H9 (cell line): ENCODE measurements at regions not wholly inside any gene's neighbourhood (a gene's known extent, or its start where the extent isn't known, plus 50 kb on each side); places are given as distances from the start of the nearest gene placed in this dataset.

Experiments used
- DNase-seq: peaks from one replicate; pipeline ENCODE4 v3.0.0-alpha.2; 2017
- H2AFZ ChIP-seq: one replicate; pipeline ENCODE4 v1.6.1; 2013; ENCODE audit warnings: mild to moderate bottlenecking, low read length, control low read depth, moderate library complexity
- H2AK5ac ChIP-seq: 2 replicates; pipeline ENCODE4 v1.6.1; 2013; ENCODE audit warnings: low read length, control low read depth, mixed read lengths; ENCODE audit not compliant: insufficient read length
- H2BK120ac ChIP-seq: one replicate; pipeline ENCODE4 v1.6.1; 2013; ENCODE audit warnings: low read depth, mild to moderate bottlenecking, low read length, control low read depth, inconsistent platforms; ENCODE audit not compliant: poor library complexity, severe bottlenecking
- H2BK12ac ChIP-seq: 2 replicates; pipeline ENCODE4 v1.6.1; 2013; ENCODE audit warnings: low read length, control low read depth, mixed read lengths, low read depth; ENCODE audit not compliant: insufficient read length
- H2BK15ac ChIP-seq: 2 replicates; pipeline ENCODE4 v1.6.1; 2013; ENCODE audit warnings: low read depth, low read length, control low read depth
- H2BK20ac ChIP-seq: one replicate; pipeline ENCODE4 v1.6.1; 2013; ENCODE audit warnings: low read depth, mild to moderate bottlenecking, low read length, control low read depth, inconsistent platforms; ENCODE audit not compliant: poor library complexity, severe bottlenecking
- H2BK5ac ChIP-seq: 2 replicates; pipeline ENCODE4 v1.6.1; 2013; ENCODE audit warnings: low read length, control low read depth, mixed read lengths; ENCODE audit not compliant: insufficient read length
- H3K14ac ChIP-seq: 2 replicates; pipeline ENCODE4 v1.6.1; 2013; ENCODE audit warnings: low read length, control low read depth; ENCODE audit not compliant: insufficient read depth
- H3K18ac ChIP-seq: 2 replicates; pipeline ENCODE4 v1.6.1; 2013; ENCODE audit warnings: low read depth, mild to moderate bottlenecking, mixed read lengths, low read length, control low read depth; ENCODE audit not compliant: insufficient read length
- H3K23ac ChIP-seq: 2 replicates; pipeline ENCODE4 v1.6.1; 2013; ENCODE audit warnings: low read length, control low read depth, mixed read lengths, low read depth; ENCODE audit not compliant: insufficient read length
- H3K23me2 ChIP-seq: 2 replicates; pipeline ENCODE4 v1.6.1; 2013; ENCODE audit warnings: low read depth, mild to moderate bottlenecking, mixed read lengths, low read length, control low read depth; ENCODE audit not compliant: insufficient read length, poor library complexity, severe bottlenecking
- H3K27ac ChIP-seq: 2 replicates; pipeline ENCODE4 v1.5.1; 2013; ENCODE audit warnings: low read length, control low read depth, mixed read lengths, low read depth; ENCODE audit not compliant: insufficient read length
- H3K27me3 ChIP-seq: 2 replicates; pipeline ENCODE4 v1.6.1; 2013; ENCODE audit warnings: low read length, control low read depth, inconsistent platforms; ENCODE audit not compliant: insufficient read depth
- H3K4ac ChIP-seq: 2 replicates; pipeline ENCODE4 v1.6.1; 2013; ENCODE audit warnings: low read depth, mild to moderate bottlenecking, control low read depth, inconsistent platforms, low read length, moderate library complexity
- H3K4me1 ChIP-seq: 2 replicates; pipeline ENCODE4 v1.6.1; 2013; ENCODE audit warnings: low read length, control low read depth, inconsistent platforms; ENCODE audit not compliant: insufficient read depth
- H3K4me2 ChIP-seq: 2 replicates; pipeline ENCODE4 v1.6.1; 2013; ENCODE audit warnings: low read length, control low read depth, mixed read lengths; ENCODE audit not compliant: insufficient read length, insufficient read depth
- H3K56ac ChIP-seq: 2 replicates; pipeline ENCODE4 v1.6.1; 2013; ENCODE audit warnings: low read depth, mild to moderate bottlenecking, mixed read lengths, low read length, control low read depth; ENCODE audit not compliant: insufficient read length
- H3K79me1 ChIP-seq: 2 replicates; pipeline ENCODE4 v1.6.1; 2013; ENCODE audit warnings: low read depth, mild to moderate bottlenecking, moderate library complexity, low read length, control low read depth, inconsistent platforms; ENCODE audit not compliant: insufficient read depth, poor library complexity, severe bottlenecking
- H3K79me2 ChIP-seq: 2 replicates; pipeline ENCODE4 v1.6.1; 2013; ENCODE audit warnings: low read length, control low read depth, inconsistent platforms; ENCODE audit not compliant: insufficient read depth
- H3K9ac ChIP-seq: 2 replicates; pipeline ENCODE4 v1.6.1; 2013; ENCODE audit warnings: low read length, control low read depth, mixed read lengths; ENCODE audit not compliant: insufficient read length; ENCODE audit errors: extremely low read depth
- H3K9me3 ChIP-seq: one replicate; pipeline ENCODE4 v1.6.1; 2013; ENCODE audit warnings: low read depth, low read length, inconsistent platforms; ENCODE audit not compliant: control insufficient read depth
- H3T11ph ChIP-seq: one replicate; pipeline ENCODE4 v1.6.1; 2013; ENCODE audit warnings: mild to moderate bottlenecking, low read length, control low read depth, inconsistent platforms
- H4K20me1 ChIP-seq: one replicate; pipeline ENCODE4 v1.6.1; 2013; ENCODE audit not compliant: control insufficient read depth, insufficient read length, insufficient read depth
- H4K5ac ChIP-seq: 2 replicates; pipeline ENCODE4 v1.6.1; 2013; ENCODE audit warnings: low read depth, mild to moderate bottlenecking, mixed read lengths, low read length, control low read depth; ENCODE audit not compliant: insufficient read length
- H4K8ac ChIP-seq: replicated peaks from 2 replicates; pipeline ENCODE4 v1.6.1; 2013; ENCODE audit warnings: low read length, control low read depth, mixed read lengths, low read depth; ENCODE audit not compliant: insufficient read length
- H4K91ac ChIP-seq: 2 replicates; pipeline ENCODE4 v1.6.1; 2013; ENCODE audit warnings: low read depth, mild to moderate bottlenecking, moderate library complexity, mixed read lengths, low read length, control low read depth; ENCODE audit not compliant: insufficient read length
- H3K27ac Mint-ChIP-seq, 3 experiments: 2 replicates in 2 of 3; 3 replicates in 1 of 3; pipeline ENCODE4 v1.8.0; 2020 to 2021; ENCODE audit warnings: mixed read lengths in 3 of 3, mild to moderate bottlenecking in 1 of 3, moderate library complexity in 1 of 3
- H3K27me3 Mint-ChIP-seq: 2 replicates; pipeline ENCODE4 v1.8.0; 2021; ENCODE audit warnings: low read depth, mild to moderate bottlenecking, moderate library complexity, mixed read lengths
- H3K36me3 Mint-ChIP-seq, 3 experiments: 2 replicates in 2 of 3; 3 replicates in 1 of 3; pipeline ENCODE4 v1.8.0; 2020 to 2021; ENCODE audit warnings: low read depth in 3 of 3, mixed read lengths in 3 of 3; ENCODE audit not compliant: insufficient read depth in 1 of 3
- H3K4me1 Mint-ChIP-seq, 2 experiments: 2 replicates each; pipeline ENCODE4 v1.8.0; 2020; ENCODE audit warnings: mixed read lengths in 2 of 2
- H3K4me3 Mint-ChIP-seq, 2 experiments: 2 replicates in 1 of 2; 3 replicates in 1 of 2; pipeline ENCODE4 v1.8.0; 2020 to 2021; ENCODE audit warnings: mild to moderate bottlenecking in 2 of 2, mixed read lengths in 2 of 2, moderate library complexity in 1 of 2
- H3K9me3 Mint-ChIP-seq, 2 experiments: 2 replicates in 1 of 2; 3 replicates in 1 of 2; pipeline ENCODE4 v1.8.0; 2020; ENCODE audit warnings: mild to moderate bottlenecking in 2 of 2, mixed read lengths in 2 of 2, moderate library complexity in 1 of 2
- CTCF ChIP-seq: fragments of 200-600 bp; sonication (generic); conservative IDR thresholded peaks from 3 replicates; pipeline ENCODE4 v1.8.0; 2021; ENCODE audit warnings: antibody characterized with exemption, mild to moderate bottlenecking
- WGBS: extraction: QIAGEN DNeasy Blood & Tissue Kit; methylation state at CpG from one replicate; pipeline ENCODE4 v1.1.7; 2013; ENCODE audit warnings: missing lambda C conversion rate, low lambda C conversion rate, mixed read lengths; ENCODE audit not compliant: insufficient read length; ENCODE audit errors: extremely low coverage; 5-methylcytosine and 5-hydroxymethylcytosine counted together

- Histone ChIP-seq H2BK12ac (no peak overlapping the region), H3K9ac (no peak overlapping the region), H3K23me2 (no peaks in the 10 kb centered on the region), H2BK20ac (no peak overlapping the region), H3K4ac (no peak overlapping the region), H3K79me2 (no peaks in the 10 kb centered on the region), H2BK5ac (no peak overlapping the region), H2BK15ac (no peak overlapping the region), H4K5ac (no peak overlapping the region), H3K4me2 (no peak overlapping the region), H3K56ac (no peak overlapping the region), H3T11ph (no peak overlapping the region), H2AK5ac (no peak overlapping the region), H3K9me3 (no peaks in the 10 kb centered on the region), H4K20me1 (no peaks in the 10 kb centered on the region), H3K4me1 (no peaks in the 10 kb centered on the region), H3K27me3 (no peaks in the 10 kb centered on the region), H3K23ac (no peak overlapping the region), H3K27ac (no peak overlapping the region), H3K18ac (no peak overlapping the region), H3K79me1 (no peaks in the 10 kb centered on the region), H2BK120ac (no peak overlapping the region), H4K91ac (no peak overlapping the region), H2AFZ (no peak overlapping the region), H4K8ac (no peak overlapping the region), H3K14ac (no peak overlapping the region)
- WGBS, result no CpG with 5 or more reads among the region's 2 CpGs
- TF ChIP-seq CTCF, result no peak
- no peaks in the 10 kb centered on the region for H3K36me3 Mint-ChIP-seq
- no peaks in the 10 kb centered on the region for H3K9me3 Mint-ChIP-seq
- no peaks in the 10 kb centered on the region for H3K27me3 Mint-ChIP-seq
- H3K27ac Mint-ChIP-seq, result no peak overlapping the region
- H3K4me3 Mint-ChIP-seq, result no peak overlapping the region
- no peaks in the 10 kb centered on the region for H3K4me1 Mint-ChIP-seq
- no peak for DNase-seq
These were observed 130.2 kb downstream of the MAT2B start for GRCh38 chr5:163635631-163636030.
